ENCODE measurements at regions not wholly inside any gene's neighbourhood (a gene's known extent, or its start where the extent isn't known, plus 50 kb on each side); places are given as distances from the start of the nearest gene placed in this dataset.

DNA sequence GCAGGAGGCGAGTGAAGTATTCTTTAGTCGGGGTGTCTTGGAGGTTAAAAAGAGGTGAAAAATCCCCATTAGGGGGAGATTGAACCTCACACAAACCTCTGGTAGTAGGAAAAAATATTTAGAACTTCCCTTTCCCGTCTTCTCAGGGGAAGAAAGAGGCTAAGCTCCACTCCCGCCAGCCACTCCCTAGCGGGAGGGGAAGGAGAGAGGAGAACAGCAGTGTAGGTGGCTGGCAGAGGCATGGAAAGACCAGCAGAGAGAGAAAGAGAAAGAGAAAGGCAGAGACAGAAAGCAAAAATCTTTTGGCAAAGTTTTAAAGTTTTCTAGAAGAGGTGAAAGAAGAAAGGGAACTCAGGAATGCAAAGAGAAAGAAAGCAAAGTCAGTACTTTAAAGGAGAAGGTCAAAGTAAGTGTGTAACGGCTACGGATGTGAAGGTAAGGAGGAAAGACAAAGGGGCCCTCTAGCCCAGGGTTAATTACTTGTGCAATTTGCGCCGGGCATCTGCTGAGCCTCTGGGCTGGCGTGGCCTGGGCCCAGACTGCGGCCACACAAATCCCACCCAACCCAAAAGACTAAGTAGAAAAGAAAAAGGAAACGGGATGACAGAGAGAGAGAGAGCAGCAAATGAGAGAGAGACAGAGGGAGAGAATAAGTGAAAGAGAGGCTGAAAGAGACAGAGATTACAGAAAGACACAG lies 72.3 kb upstream of the ZNF746 start:
- no peaks in the 10 kb centered on the region for H3K4me1 ChIP-seq (ENCODE audit: control extremely low read depth in 1 of 4, control insufficient read depth in 4 of 4, insufficient read depth in 4 of 4, low read length in 3 of 4)

DNA sequence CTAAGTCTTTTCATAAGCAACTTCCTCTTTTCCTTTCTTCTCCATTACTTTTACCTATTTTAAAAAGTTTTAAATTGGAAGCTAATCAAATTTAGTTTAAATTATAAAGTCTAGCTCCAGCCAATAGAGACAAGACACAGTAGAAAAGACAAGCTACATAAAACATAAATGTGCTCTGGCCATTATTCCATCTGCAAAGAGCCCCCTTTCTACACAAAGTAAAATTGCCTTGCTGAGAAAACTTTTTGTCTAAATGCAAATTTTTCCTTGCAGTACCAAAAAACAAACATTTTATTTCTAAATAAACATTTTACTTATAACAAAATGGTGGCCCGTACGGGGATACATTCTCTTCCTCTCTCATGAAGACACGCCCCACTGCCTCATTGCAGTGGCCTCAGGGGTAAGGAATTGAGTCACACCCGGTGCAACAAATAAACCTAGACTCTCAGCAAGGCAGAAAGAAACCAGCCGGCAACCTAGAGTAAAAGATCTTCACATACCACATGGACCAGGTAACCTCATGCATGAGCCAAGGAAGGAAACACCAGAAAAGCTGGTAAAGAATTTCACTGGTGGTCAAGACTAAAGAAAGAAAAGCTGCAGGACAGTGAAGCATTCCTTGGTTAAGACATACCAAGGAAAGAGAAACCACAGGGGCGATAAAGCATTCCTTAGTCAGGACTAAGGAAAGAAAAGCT lies 71.6 kb upstream of the ZNF746 start:
- DNase-seq, result no peak
- POLR2A ChIA-PET, result no interaction called here
- H3K27me3 ChIP-seq (replicated peaks in 2 of 5; ENCODE audit: control insufficient read depth in 4 of 5, insufficient read depth in 5 of 5, low read length in 4 of 5), result no peaks in the 10 kb centered on the region
- CTCF ChIA-PET, result no interaction called here
- peaks cover 12 to 60% (median 35%) of the 10 kb centered on the region in 4 experiments for H3K36me3 ChIP-seq (ENCODE audit: control insufficient read depth in 4 of 4, insufficient read depth in 4 of 4, low read length in 3 of 4)
- no peaks in the 10 kb centered on the region for H3K4me1 ChIP-seq (ENCODE audit: control extremely low read depth in 1 of 4, control insufficient read depth in 4 of 4, insufficient read depth in 4 of 4, low read length in 3 of 4)
- peaks cover 5 to 73% (median 40%) of the 10 kb centered on the region in 5 experiments for H3K9me3 ChIP-seq (ENCODE audit: control extremely low read depth in 1 of 5, control insufficient read depth in 4 of 5, insufficient read depth in 2 of 5, low read depth in 1 of 5, low read length in 4 of 5)
- no peak overlapping the region for H3K27ac ChIP-seq (ENCODE audit: insufficient read depth in 1 of 2, low read depth in 1 of 2, low read length in 2 of 2, poor library complexity in 1 of 2, severe bottlenecking in 2 of 2)
- WGBS (ENCODE audit: insufficient coverage), result 97% methylated on average over 3 of the region's 6 CpGs
- no peak overlapping the region for H3K4me3 ChIP-seq (ENCODE audit: control insufficient read depth in 1 of 7, extremely low read depth in 1 of 7, insufficient read depth in 4 of 7, low read depth in 2 of 7, low read length in 6 of 7)

More for the DNA sequence above, 72.3 kb upstream of the ZNF746 start:
- DNase-seq, result no peak
- no peaks in the 10 kb centered on the region for H3K27me3 ChIP-seq (replicated peaks in 2 of 5; ENCODE audit: control insufficient read depth in 4 of 5, insufficient read depth in 5 of 5, low read length in 4 of 5)
- peaks cover 12 to 53% (median 31%) of the 10 kb centered on the region in 4 experiments for H3K36me3 ChIP-seq (ENCODE audit: control insufficient read depth in 4 of 4, insufficient read depth in 4 of 4, low read length in 3 of 4)
- ChIA-PET CTCF (no interaction called here), POLR2A (no interaction called here)
- peak overlapping the region in 1 of 7 experiments; percentile 6 for H3K4me3 ChIP-seq (ENCODE audit: control insufficient read depth in 1 of 7, extremely low read depth in 1 of 7, insufficient read depth in 4 of 7, low read depth in 2 of 7, low read length in 6 of 7)
- WGBS (ENCODE audit: insufficient coverage), result 92% methylated on average over 5 of the region's 12 CpGs
- peaks cover 5 to 66% (median 36%) of the 10 kb centered on the region in 5 experiments for H3K9me3 ChIP-seq (ENCODE audit: control extremely low read depth in 1 of 5, control insufficient read depth in 4 of 5, insufficient read depth in 2 of 5, low read depth in 1 of 5, low read length in 4 of 5)
- H3K27ac ChIP-seq (ENCODE audit: insufficient read depth in 1 of 2, low read depth in 1 of 2, low read length in 2 of 2, poor library complexity in 1 of 2, severe bottlenecking in 2 of 2), result no peak overlapping the region

DNA sequence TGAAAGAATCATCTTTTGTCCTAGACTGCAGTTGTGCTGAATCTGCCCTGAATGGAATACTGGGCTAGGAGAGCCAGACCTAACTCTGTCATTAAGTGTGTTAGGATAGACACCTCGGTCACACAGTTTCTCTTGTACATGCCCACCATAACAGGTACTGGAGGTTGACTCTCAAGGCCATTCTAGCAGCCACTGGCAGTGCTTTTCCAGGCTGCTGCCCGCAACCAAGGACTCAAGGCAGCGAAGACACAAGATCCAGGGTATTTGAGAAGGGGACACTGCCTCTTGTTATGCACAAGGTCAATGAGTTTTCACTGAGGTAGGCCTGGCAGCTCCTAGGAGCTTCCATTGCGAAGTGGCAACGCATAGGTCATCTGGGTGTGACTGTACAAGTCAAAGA lies 70.6 kb upstream of the ZNF746 start:
- 100% methylated on average over 5 of the region's 5 CpGs for WGBS (ENCODE audit: insufficient coverage)
- peaks cover 12 to 65% (median 37%) of the 10 kb centered on the region in 4 experiments for H3K36me3 ChIP-seq (ENCODE audit: control insufficient read depth in 4 of 4, insufficient read depth in 4 of 4, low read length in 3 of 4)

DNA sequence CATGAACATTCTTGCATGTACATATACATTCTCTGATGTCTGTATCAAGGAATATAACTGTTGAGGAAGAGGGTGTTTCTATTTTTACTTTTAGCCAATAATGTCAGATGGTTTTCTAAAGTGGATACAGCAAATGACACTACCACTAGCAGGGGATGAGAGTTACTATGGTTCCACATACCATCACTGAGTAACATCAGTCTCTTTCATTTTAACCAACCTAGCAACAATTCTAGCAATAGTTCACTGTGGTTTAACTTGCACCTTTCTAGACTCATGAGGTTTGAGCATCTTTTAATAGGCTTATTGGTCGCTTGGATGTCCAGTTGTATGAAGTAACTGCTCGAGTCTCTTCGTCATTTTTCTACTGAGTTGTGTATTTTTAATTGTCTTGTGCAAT lies 68.5 kb upstream of the ZNF746 start:
- no peak overlapping the region for H3K4me3 ChIP-seq (ENCODE audit: control insufficient read depth in 1 of 7, extremely low read depth in 1 of 7, insufficient read depth in 4 of 7, low read depth in 2 of 7, low read length in 6 of 7)
- DNase-seq, result no peak
- CTCF ChIA-PET, result no interaction called here
- H3K4me1 ChIP-seq (ENCODE audit: control extremely low read depth in 1 of 4, control insufficient read depth in 4 of 4, insufficient read depth in 4 of 4, low read length in 3 of 4), result no peaks in the 10 kb centered on the region
- peaks cover 1 to 72% (median 32%) of the 10 kb centered on the region in 5 experiments for H3K9me3 ChIP-seq (ENCODE audit: control extremely low read depth in 1 of 5, control insufficient read depth in 4 of 5, insufficient read depth in 2 of 5, low read depth in 1 of 5, low read length in 4 of 5)
- POLR2A ChIA-PET, result no interaction called here
- no peak overlapping the region for H3K27ac ChIP-seq (ENCODE audit: insufficient read depth in 1 of 2, low read depth in 1 of 2, low read length in 2 of 2, poor library complexity in 1 of 2, severe bottlenecking in 2 of 2)
- H3K27me3 ChIP-seq (replicated peaks in 2 of 5; ENCODE audit: control insufficient read depth in 4 of 5, insufficient read depth in 5 of 5, low read length in 4 of 5), result no peaks in the 10 kb centered on the region
- no CpG with 5 or more reads among the region's 3 CpGs for WGBS (ENCODE audit: insufficient coverage)
- H3K36me3 ChIP-seq (ENCODE audit: control insufficient read depth in 4 of 4, insufficient read depth in 4 of 4, low read length in 3 of 4), result peaks cover 12 to 66% (median 41%) of the 10 kb centered on the region in 4 experiments

More for the DNA sequence above, 70.6 kb upstream of the ZNF746 start:
- Histone ChIP-seq H3K4me3 (ENCODE audit: control insufficient read depth in 1 of 7, extremely low read depth in 1 of 7, insufficient read depth in 4 of 7, low read depth in 2 of 7, low read length in 6 of 7) (no peak overlapping the region), H3K9me3 (ENCODE audit: control extremely low read depth in 1 of 5, control insufficient read depth in 4 of 5, insufficient read depth in 2 of 5, low read depth in 1 of 5, low read length in 4 of 5) (peaks cover 3 to 77% (median 32%) of the 10 kb centered on the region in 5 experiments), H3K27ac (ENCODE audit: insufficient read depth in 1 of 2, low read depth in 1 of 2, low read length in 2 of 2, poor library complexity in 1 of 2, severe bottlenecking in 2 of 2) (no peak overlapping the region), H3K4me1 (ENCODE audit: control extremely low read depth in 1 of 4, control insufficient read depth in 4 of 4, insufficient read depth in 4 of 4, low read length in 3 of 4) (no peaks in the 10 kb centered on the region), H3K27me3 (replicated peaks in 2 of 5; ENCODE audit: control insufficient read depth in 4 of 5, insufficient read depth in 5 of 5, low read length in 4 of 5) (no peaks in the 10 kb centered on the region)
- CTCF ChIA-PET, result no interaction called here
- DNase-seq, result no peak
- POLR2A ChIA-PET, result no interaction called here

DNA sequence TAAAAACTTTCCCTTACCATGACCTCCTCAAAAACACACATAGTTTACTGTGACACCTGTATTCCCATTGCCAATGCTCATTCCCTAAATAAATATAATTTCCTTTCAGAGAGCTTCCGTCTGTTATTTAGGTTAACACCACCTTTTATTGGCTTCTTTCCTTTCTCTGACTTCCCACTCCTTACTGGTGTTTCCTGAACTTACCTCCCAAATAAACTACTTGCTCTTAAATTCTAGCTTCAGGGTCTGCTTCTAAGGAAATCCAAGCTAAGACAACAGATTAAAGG lies 67.4 kb upstream of the ZNF746 start:
- no peak for DNase-seq
- ChIA-PET CTCF (no interaction called here), POLR2A (no interaction called here)
- Histone ChIP-seq H3K4me1 (ENCODE audit: control extremely low read depth in 1 of 4, control insufficient read depth in 4 of 4, insufficient read depth in 4 of 4, low read length in 3 of 4) (no peaks in the 10 kb centered on the region), H3K27me3 (replicated peaks in 2 of 5; ENCODE audit: control insufficient read depth in 4 of 5, insufficient read depth in 5 of 5, low read length in 4 of 5) (no peaks in the 10 kb centered on the region), H3K4me3 (ENCODE audit: control insufficient read depth in 1 of 7, extremely low read depth in 1 of 7, insufficient read depth in 4 of 7, low read depth in 2 of 7, low read length in 6 of 7) (no peak overlapping the region), H3K9me3 (ENCODE audit: control extremely low read depth in 1 of 5, control insufficient read depth in 4 of 5, insufficient read depth in 2 of 5, low read depth in 1 of 5, low read length in 4 of 5) (peaks cover 1 to 63% (median 28%) of the 10 kb centered on the region in 5 experiments), H3K27ac (ENCODE audit: insufficient read depth in 1 of 2, low read depth in 1 of 2, low read length in 2 of 2, poor library complexity in 1 of 2, severe bottlenecking in 2 of 2) (no peak overlapping the region), H3K36me3 (ENCODE audit: control insufficient read depth in 4 of 4, insufficient read depth in 4 of 4, low read length in 3 of 4) (peaks cover 16 to 68% (median 44%) of the 10 kb centered on the region in 4 experiments)
- WGBS (ENCODE audit: insufficient coverage), result no CpG with 5 or more reads among the region's 1 CpG

DNA sequence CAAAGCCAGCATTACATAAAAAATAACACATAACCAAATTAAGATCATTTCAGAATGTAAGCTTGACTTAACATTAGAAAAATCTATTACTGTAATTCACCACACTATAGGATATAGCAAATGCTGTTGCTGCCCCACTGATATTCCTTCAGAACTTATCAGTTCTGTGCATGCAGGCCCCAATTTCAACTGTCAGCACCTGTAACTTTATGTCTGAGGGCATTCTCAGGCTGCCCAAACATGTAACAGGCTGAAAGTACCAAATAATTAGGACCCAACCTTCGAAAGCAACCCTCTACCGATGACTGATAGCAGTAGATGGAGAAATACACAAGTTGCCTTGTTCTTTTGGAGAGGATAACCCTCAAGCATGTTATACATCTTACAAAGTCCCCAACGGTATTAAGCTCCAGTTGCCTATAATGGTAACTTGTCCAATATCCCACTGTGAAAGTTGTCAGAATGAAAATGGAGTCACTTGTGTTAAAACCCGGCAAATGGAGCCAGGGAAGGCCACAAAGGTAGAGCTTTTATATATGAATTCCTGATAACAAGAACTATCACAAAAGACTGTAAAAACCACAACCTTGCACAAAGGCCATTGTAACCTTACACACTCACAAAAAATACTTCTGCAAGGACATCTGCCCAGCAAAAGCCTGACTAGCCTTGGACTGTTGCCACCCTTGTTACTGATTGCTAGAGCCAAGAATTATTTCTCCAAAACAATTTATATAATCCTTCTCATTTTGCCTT lies 66.9 kb upstream of the ZNF746 start:
- Histone ChIP-seq H3K27me3 (replicated peaks in 2 of 5; ENCODE audit: control insufficient read depth in 4 of 5, insufficient read depth in 5 of 5, low read length in 4 of 5) (no peaks in the 10 kb centered on the region), H3K4me1 (ENCODE audit: control extremely low read depth in 1 of 4, control insufficient read depth in 4 of 4, insufficient read depth in 4 of 4, low read length in 3 of 4) (no peaks in the 10 kb centered on the region), H3K4me3 (ENCODE audit: control insufficient read depth in 1 of 7, extremely low read depth in 1 of 7, insufficient read depth in 4 of 7, low read depth in 2 of 7, low read length in 6 of 7) (no peak overlapping the region), H3K36me3 (ENCODE audit: control insufficient read depth in 4 of 4, insufficient read depth in 4 of 4, low read length in 3 of 4) (peaks cover 16 to 66% (median 41%) of the 10 kb centered on the region in 4 experiments), H3K9me3 (ENCODE audit: control extremely low read depth in 1 of 5, control insufficient read depth in 4 of 5, insufficient read depth in 2 of 5, low read depth in 1 of 5, low read length in 4 of 5) (peaks cover 1 to 58% (median 25%) of the 10 kb centered on the region in 5 experiments), H3K27ac (ENCODE audit: insufficient read depth in 1 of 2, low read depth in 1 of 2, low read length in 2 of 2, poor library complexity in 1 of 2, severe bottlenecking in 2 of 2) (no peak overlapping the region)
- POLR2A ChIA-PET, result no interaction called here
- CTCF ChIA-PET, result no interaction called here
- no CpG with 5 or more reads among the region's 4 CpGs for WGBS (ENCODE audit: insufficient coverage)
- no peak for DNase-seq

DNA sequence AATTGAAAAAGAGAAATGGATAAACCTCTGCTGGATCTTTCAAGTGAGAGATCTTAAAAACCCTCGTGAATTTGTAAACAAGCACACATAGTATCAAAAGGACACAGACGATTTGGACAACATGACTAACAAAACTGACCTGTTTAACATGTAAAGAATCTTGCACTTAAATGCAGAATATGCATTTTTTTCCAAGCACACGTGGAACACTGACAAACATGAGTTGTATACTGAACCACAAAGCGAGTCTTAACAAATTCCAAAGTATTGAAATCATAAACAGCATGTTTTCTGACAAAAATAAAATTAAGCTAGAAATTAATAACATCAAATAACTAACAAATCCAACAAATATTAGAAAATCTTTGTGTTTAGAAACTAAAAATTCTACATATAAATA lies 65.0 kb upstream of the ZNF746 start:
- peaks cover 20 to 67% (median 39%) of the 10 kb centered on the region in 4 experiments for H3K36me3 ChIP-seq (ENCODE audit: control insufficient read depth in 4 of 4, insufficient read depth in 4 of 4, low read length in 3 of 4)
- POLR2A ChIA-PET, result no interaction called here
- 93% methylated on average over 2 of the region's 4 CpGs for WGBS (ENCODE audit: insufficient coverage)
- no peaks in the 10 kb centered on the region for H3K4me1 ChIP-seq (ENCODE audit: control extremely low read depth in 1 of 4, control insufficient read depth in 4 of 4, insufficient read depth in 4 of 4, low read length in 3 of 4)
- DNase-seq, result no peak
- H3K27me3 ChIP-seq (replicated peaks in 2 of 5; ENCODE audit: control insufficient read depth in 4 of 5, insufficient read depth in 5 of 5, low read length in 4 of 5), result no peaks in the 10 kb centered on the region
- H3K27ac ChIP-seq (ENCODE audit: insufficient read depth in 1 of 2, low read depth in 1 of 2, low read length in 2 of 2, poor library complexity in 1 of 2, severe bottlenecking in 2 of 2), result no peak overlapping the region
- H3K9me3 ChIP-seq (ENCODE audit: control extremely low read depth in 1 of 5, control insufficient read depth in 4 of 5, insufficient read depth in 2 of 5, low read depth in 1 of 5, low read length in 4 of 5), result peaks cover 0 to 40% (median 13%) of the 10 kb centered on the region in 5 experiments
- H3K4me3 ChIP-seq (ENCODE audit: control insufficient read depth in 1 of 7, extremely low read depth in 1 of 7, insufficient read depth in 4 of 7, low read depth in 2 of 7, low read length in 6 of 7), result no peak overlapping the region
- CTCF ChIA-PET, result no interaction called here
